ENCODE measurements at regions not wholly inside any gene's neighbourhood (a gene's known extent, or its start where the extent isn't known, plus 50 kb on each side); places are given as distances from the start of the nearest gene placed in this dataset.

DNA sequence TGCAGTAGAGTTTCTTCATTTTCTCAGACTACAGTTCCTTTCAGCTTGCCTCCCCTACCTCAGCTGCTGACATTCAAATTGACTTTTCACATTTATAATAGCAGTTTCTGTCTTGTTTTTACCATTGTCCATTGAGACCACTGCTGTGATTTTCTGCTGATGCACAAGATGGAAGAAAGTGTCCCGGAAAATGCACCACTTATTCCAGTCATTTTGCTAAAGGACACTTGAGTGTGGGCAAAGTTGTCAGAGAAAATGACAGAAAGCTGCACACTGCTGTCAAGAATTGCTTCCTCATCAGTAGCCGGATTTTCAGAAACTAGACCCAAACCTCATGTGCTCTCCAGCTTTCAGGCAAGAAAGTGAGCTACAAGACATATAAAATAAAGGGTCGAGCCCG lies 546.2 kb upstream of the SETBP1 start:
- no peak for DNase-seq (ENCODE audit: low read depth in 6 of 9, low spot score in 9 of 9)
- Histone ChIP-seq H3K36me3 (ENCODE audit: control insufficient read depth in 2 of 2, insufficient read depth in 2 of 2, low read length in 1 of 2) (no peaks in the 10 kb centered on the region), H3K27ac (ENCODE audit: low read depth in 1 of 2, low read length in 1 of 2) (no peak overlapping the region), H3K4me1 (ENCODE audit: control insufficient read depth in 2 of 2, insufficient read depth in 2 of 2, low read length in 2 of 2) (no peaks in the 10 kb centered on the region), H3K4me3 (ENCODE audit: low read length in 2 of 2) (no peak overlapping the region), H3K27me3 (ENCODE audit: control insufficient read depth in 2 of 2, insufficient read depth in 1 of 2, low read length in 1 of 2) (no peaks in the 10 kb centered on the region), H3K9me3 (ENCODE audit: control insufficient read depth in 2 of 2, insufficient read depth in 1 of 2, low read length in 1 of 2) (no peaks in the 10 kb centered on the region)
- WGBS = 91% methylated on average over 4 of the region's 4 CpGs

DNA sequence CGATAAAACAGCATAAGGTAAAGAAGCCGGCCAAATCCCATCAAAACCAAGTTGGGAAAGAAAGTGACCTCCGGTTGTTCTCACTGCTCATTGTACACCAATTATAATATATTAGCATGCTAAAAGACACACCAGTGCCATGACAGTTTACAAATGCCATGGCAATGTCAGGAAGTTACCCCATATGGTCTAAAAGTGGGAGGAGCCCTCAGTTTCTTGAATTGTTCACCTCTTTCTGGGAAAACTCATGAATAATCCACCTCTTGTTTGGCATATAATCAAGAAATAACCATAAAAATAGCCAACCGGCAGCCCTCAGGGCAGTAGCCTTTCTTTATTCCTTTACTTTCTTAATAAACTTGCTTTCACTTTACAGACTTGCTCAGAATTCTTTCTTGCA lies 544.9 kb upstream of the SETBP1 start:
- Histone ChIP-seq H3K27me3 (ENCODE audit: control insufficient read depth in 2 of 2, insufficient read depth in 1 of 2, low read length in 1 of 2) (no peaks in the 10 kb centered on the region), H3K9me3 (ENCODE audit: control insufficient read depth in 2 of 2, insufficient read depth in 1 of 2, low read length in 1 of 2) (no peaks in the 10 kb centered on the region), H3K4me1 (ENCODE audit: control insufficient read depth in 2 of 2, insufficient read depth in 2 of 2, low read length in 2 of 2) (no peaks in the 10 kb centered on the region), H3K36me3 (ENCODE audit: control insufficient read depth in 2 of 2, insufficient read depth in 2 of 2, low read length in 1 of 2) (no peaks in the 10 kb centered on the region), H3K27ac (ENCODE audit: low read depth in 1 of 2, low read length in 1 of 2) (no peak overlapping the region), H3K4me3 (ENCODE audit: low read length in 2 of 2) (no peak overlapping the region)
- WGBS = 99% methylated on average over 4 of the region's 4 CpGs
- DNase-seq (ENCODE audit: low read depth in 6 of 9, low spot score in 9 of 9) = no peak

DNA sequence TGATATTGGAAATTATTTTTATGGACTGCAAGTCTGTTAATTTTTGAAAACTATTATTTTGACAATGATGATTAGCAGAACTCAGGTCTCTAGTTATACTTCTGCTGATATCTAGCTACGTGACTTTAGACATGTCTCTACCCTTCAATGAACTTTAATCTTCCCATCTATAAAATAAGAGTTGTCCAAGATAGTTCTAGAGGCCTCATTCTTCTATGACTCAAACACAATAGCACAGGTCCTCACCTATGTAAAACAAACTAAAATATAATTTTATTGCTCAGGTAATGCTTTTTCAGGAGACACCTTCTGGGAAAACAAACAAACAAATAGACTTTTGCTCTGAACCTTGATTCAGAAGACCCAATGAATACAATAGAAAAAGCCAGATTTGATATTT lies 544.4 kb upstream of the SETBP1 start:
- no peaks in the 10 kb centered on the region for H3K9me3 ChIP-seq (ENCODE audit: control insufficient read depth in 2 of 2, insufficient read depth in 1 of 2, low read length in 1 of 2)
- no peaks in the 10 kb centered on the region for H3K36me3 ChIP-seq (ENCODE audit: control insufficient read depth in 2 of 2, insufficient read depth in 2 of 2, low read length in 1 of 2)
- no peak overlapping the region for H3K27ac ChIP-seq (ENCODE audit: low read depth in 1 of 2, low read length in 1 of 2)
- WGBS = 92% methylated on average over 1 of the region's 1 CpG
- DNase-seq (ENCODE audit: low read depth in 6 of 9, low spot score in 9 of 9) = no peak
- H3K4me3 ChIP-seq (ENCODE audit: low read length in 2 of 2) = no peak overlapping the region
- H3K27me3 ChIP-seq (ENCODE audit: control insufficient read depth in 2 of 2, insufficient read depth in 1 of 2, low read length in 1 of 2) = no peaks in the 10 kb centered on the region
- H3K4me1 ChIP-seq (ENCODE audit: control insufficient read depth in 2 of 2, insufficient read depth in 2 of 2, low read length in 2 of 2) = no peaks in the 10 kb centered on the region

DNA sequence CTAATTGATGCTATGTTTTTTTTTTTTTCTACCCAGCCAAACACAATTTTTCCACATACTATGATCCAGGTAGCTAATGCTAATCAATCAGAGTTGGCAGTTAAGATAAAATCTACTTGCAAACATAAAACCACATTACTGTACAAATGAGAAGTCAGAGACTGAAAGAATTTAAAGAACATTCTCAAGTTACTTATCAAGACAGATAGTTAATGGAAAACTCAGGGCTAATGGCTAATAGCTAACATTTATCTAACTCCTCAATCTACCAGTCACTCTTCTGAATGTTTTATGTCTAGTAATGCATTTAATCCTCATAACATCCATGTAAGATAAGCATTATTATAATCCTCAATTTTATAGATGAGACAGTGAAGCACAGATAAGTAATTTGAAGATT lies 537.6 kb upstream of the SETBP1 start:
- Histone ChIP-seq H3K4me1 (ENCODE audit: control insufficient read depth in 2 of 2, insufficient read depth in 2 of 2, low read length in 2 of 2) (no peaks in the 10 kb centered on the region), H3K27me3 (ENCODE audit: control insufficient read depth in 2 of 2, insufficient read depth in 1 of 2, low read length in 1 of 2) (no peaks in the 10 kb centered on the region), H3K36me3 (ENCODE audit: control insufficient read depth in 2 of 2, insufficient read depth in 2 of 2, low read length in 1 of 2) (no peaks in the 10 kb centered on the region), H3K27ac (ENCODE audit: low read depth in 1 of 2, low read length in 1 of 2) (no peak overlapping the region), H3K4me3 (ENCODE audit: low read length in 2 of 2) (no peak overlapping the region), H3K9me3 (ENCODE audit: control insufficient read depth in 2 of 2, insufficient read depth in 1 of 2, low read length in 1 of 2) (no peaks in the 10 kb centered on the region)
- DNase-seq (ENCODE audit: low read depth in 6 of 9, low spot score in 9 of 9) = no peak

DNA sequence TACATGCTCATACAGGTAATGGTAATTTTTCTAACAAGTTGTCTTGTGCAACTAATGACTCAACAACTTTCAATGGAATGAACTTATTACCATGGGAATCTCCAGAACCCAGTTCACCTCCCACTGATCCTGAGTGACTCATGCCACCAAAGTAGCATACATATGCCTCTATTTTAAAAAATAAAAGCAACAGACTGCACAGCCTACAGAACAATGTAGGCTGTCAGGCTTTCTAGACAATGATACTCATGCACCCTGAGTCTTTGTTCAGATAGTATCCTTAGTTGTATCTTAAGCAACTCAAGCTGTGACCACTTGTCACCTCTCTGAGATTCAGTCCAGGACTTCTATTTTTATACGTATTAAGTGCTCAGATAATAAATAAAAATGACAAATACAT lies 531.0 kb upstream of the SETBP1 start:
- Histone ChIP-seq H3K4me1 (ENCODE audit: control insufficient read depth in 2 of 2, insufficient read depth in 2 of 2, low read length in 2 of 2) (no peaks in the 10 kb centered on the region), H3K36me3 (ENCODE audit: control insufficient read depth in 2 of 2, insufficient read depth in 2 of 2, low read length in 1 of 2) (no peaks in the 10 kb centered on the region), H3K27ac (ENCODE audit: low read depth in 1 of 2, low read length in 1 of 2) (no peak overlapping the region), H3K9me3 (ENCODE audit: control insufficient read depth in 2 of 2, insufficient read depth in 1 of 2, low read length in 1 of 2) (no peaks in the 10 kb centered on the region), H3K27me3 (ENCODE audit: control insufficient read depth in 2 of 2, insufficient read depth in 1 of 2, low read length in 1 of 2) (no peaks in the 10 kb centered on the region), H3K4me3 (ENCODE audit: low read length in 2 of 2) (no peak overlapping the region)
- WGBS = 94% methylated on average over 1 of the region's 1 CpG
- DNase-seq (ENCODE audit: low read depth in 6 of 9, low spot score in 9 of 9) = no peak

DNA sequence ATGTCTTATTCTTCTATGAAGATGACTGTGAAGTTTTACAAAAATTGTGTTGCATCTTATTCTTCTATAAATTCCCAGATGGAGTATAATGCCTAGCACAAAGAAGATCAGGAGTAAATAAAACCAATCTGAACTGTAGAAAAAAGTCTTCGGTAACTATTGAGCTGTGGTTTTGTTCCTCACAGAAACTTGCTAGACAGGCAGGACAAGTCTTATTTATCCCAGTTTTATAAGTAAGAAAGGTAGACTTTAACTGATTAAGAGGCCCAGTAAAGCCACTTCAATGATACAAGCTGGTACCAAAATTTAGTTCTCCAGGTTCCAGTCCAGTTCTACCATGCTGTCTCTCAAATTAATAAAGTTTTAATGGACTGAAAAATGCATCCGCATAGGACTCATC lies 526.7 kb upstream of the SETBP1 start:
- no peak overlapping the region for H3K27ac ChIP-seq (ENCODE audit: low read depth in 1 of 2, low read length in 1 of 2)
- 82% methylated on average over 2 of the region's 2 CpGs for WGBS
- H3K4me3 ChIP-seq (ENCODE audit: low read length in 2 of 2) = no peak overlapping the region
- no peaks in the 10 kb centered on the region for H3K27me3 ChIP-seq (ENCODE audit: control insufficient read depth in 2 of 2, insufficient read depth in 1 of 2, low read length in 1 of 2)
- DNase-seq (ENCODE audit: low read depth in 6 of 9, low spot score in 9 of 9) = no peak
- no peaks in the 10 kb centered on the region for H3K4me1 ChIP-seq (ENCODE audit: control insufficient read depth in 2 of 2, insufficient read depth in 2 of 2, low read length in 2 of 2)
- H3K9me3 ChIP-seq (ENCODE audit: control insufficient read depth in 2 of 2, insufficient read depth in 1 of 2, low read length in 1 of 2) = no peaks in the 10 kb centered on the region
- no peaks in the 10 kb centered on the region for H3K36me3 ChIP-seq (ENCODE audit: control insufficient read depth in 2 of 2, insufficient read depth in 2 of 2, low read length in 1 of 2)

DNA sequence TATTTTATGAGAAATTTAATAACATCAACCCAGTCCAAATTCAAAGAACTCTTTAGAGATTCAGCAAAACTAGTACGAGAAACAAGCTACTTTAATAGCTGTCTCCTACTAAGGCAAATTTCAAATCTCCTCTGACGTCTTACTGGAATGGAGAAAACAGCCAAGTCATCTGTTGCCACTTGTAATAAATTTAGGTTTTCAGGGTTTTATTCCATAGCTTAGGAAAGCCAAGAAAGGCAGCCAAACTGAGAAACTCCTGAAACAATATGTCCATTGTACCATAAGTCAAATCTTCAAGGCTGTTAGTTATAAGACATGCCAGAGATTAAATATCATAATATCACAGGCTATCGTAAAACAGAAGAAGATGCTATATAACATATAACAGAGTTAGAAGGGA lies 524.6 kb upstream of the SETBP1 start:
- no peaks in the 10 kb centered on the region for H3K36me3 ChIP-seq (ENCODE audit: control insufficient read depth in 2 of 2, insufficient read depth in 2 of 2, low read length in 1 of 2)
- H3K9me3 ChIP-seq (ENCODE audit: control insufficient read depth in 2 of 2, insufficient read depth in 1 of 2, low read length in 1 of 2) = no peaks in the 10 kb centered on the region
- no peaks in the 10 kb centered on the region for H3K27me3 ChIP-seq (ENCODE audit: control insufficient read depth in 2 of 2, insufficient read depth in 1 of 2, low read length in 1 of 2)
- 98% methylated on average over 3 of the region's 3 CpGs for WGBS
- no peak for DNase-seq (ENCODE audit: low read depth in 6 of 9, low spot score in 9 of 9)
- no peak overlapping the region for H3K4me3 ChIP-seq (ENCODE audit: low read length in 2 of 2)
- no peak overlapping the region for H3K27ac ChIP-seq (ENCODE audit: low read depth in 1 of 2, low read length in 1 of 2)
- no peaks in the 10 kb centered on the region for H3K4me1 ChIP-seq (ENCODE audit: control insufficient read depth in 2 of 2, insufficient read depth in 2 of 2, low read length in 2 of 2)

DNA sequence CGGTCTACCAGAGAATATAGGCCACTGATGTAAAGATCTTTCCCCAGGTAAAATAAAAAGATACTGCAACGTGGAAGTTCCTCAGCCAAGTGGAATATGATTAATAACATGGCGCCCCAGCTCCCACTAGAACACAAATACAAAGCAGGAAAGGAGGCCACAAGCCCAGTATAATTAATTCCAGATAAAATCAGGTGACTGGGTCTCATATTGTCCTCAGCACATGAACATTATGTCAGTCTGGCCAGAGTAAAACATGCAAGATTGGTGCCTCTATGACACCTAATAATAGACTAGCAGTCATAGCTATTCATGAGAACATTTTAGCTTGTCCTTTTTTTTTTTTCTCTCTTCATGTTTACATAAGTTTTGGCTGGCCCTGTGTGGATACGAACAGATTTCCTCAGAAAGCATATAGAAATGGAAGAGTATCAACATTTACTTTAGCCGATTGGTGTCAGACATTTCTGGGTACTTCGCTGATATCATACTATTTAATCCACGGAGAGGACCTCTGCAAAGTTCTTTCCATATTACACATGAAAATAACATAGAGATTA lies 523.8 kb upstream of the SETBP1 start:
- Histone ChIP-seq H3K27me3 (ENCODE audit: control insufficient read depth in 2 of 2, insufficient read depth in 1 of 2, low read length in 1 of 2) (no peaks in the 10 kb centered on the region), H3K9me3 (ENCODE audit: control insufficient read depth in 2 of 2, insufficient read depth in 1 of 2, low read length in 1 of 2) (no peaks in the 10 kb centered on the region), H3K27ac (ENCODE audit: low read depth in 1 of 2, low read length in 1 of 2) (no peak overlapping the region), H3K4me1 (ENCODE audit: control insufficient read depth in 2 of 2, insufficient read depth in 2 of 2, low read length in 2 of 2) (no peaks in the 10 kb centered on the region), H3K4me3 (ENCODE audit: low read length in 2 of 2) (no peak overlapping the region), H3K36me3 (ENCODE audit: control insufficient read depth in 2 of 2, insufficient read depth in 2 of 2, low read length in 1 of 2) (no peaks in the 10 kb centered on the region)
- no peak for DNase-seq (ENCODE audit: low read depth in 6 of 9, low spot score in 9 of 9)
- 80% methylated on average over 7 of the region's 7 CpGs for WGBS

DNA sequence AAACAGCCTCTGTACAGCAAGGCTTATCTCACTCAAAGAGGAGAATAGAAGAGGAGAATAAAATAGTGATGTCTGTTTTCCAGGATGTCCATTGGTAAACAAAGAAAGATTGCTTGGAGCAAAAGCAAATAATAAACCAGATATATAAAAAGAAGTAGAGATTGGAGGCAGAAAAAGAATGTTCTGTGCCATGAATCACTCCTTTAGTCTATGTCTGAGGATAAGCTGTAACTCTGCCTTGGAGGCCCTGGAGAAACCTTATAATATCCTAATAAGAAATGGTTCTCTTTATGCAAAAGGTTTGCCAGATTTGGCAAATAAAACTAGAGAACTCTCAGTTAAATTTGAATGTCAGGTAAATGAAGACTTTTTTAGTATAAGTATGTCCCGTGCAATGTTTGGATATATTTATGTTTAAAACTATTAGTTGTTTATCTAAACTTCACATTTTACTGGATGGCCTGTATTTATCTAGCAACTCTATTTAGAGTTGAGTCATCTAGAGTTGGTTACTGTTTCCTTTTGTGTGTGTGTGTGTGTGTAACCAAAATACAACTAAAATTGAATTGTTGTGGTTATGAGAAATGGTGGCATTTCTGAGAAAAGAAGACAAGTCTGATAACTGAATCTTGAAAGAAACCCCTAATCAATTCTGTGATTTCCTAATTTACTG lies 510.3 kb upstream of the SETBP1 start:
- no peak for DNase-seq (ENCODE audit: low read depth in 6 of 9, low spot score in 9 of 9)
- Histone ChIP-seq H3K36me3 (ENCODE audit: control insufficient read depth in 2 of 2, insufficient read depth in 2 of 2, low read length in 1 of 2) (no peaks in the 10 kb centered on the region), H3K4me1 (ENCODE audit: control insufficient read depth in 2 of 2, insufficient read depth in 2 of 2, low read length in 2 of 2) (no peaks in the 10 kb centered on the region), H3K4me3 (ENCODE audit: low read length in 2 of 2) (no peak overlapping the region), H3K27ac (ENCODE audit: low read depth in 1 of 2, low read length in 1 of 2) (no peak overlapping the region), H3K9me3 (ENCODE audit: control insufficient read depth in 2 of 2, insufficient read depth in 1 of 2, low read length in 1 of 2) (no peaks in the 10 kb centered on the region), H3K27me3 (ENCODE audit: control insufficient read depth in 2 of 2, insufficient read depth in 1 of 2, low read length in 1 of 2) (no peaks in the 10 kb centered on the region)
- WGBS = 99% methylated on average over 1 of the region's 1 CpG
